Germinal center (tissue), 1 donor: ENCODE measurements at regions not wholly inside any gene's neighbourhood (a gene's known extent, or its start where the extent isn't known, plus 50 kb on each side); places are given as distances from the start of the nearest gene placed in this dataset.

Experiments
- DNase-seq: peaks from one replicate; pipeline ENCODE4 v3.0.0; 2012; ENCODE audit warnings: mixed read lengths, low spot score

GRCh38 chr3:177744873-177745606 is 547.8 kb upstream of the TBL1XR1 start:
- no peak for DNase-seq

- DNase-seq = no peak
Observed at GRCh38 chr3:177745607-177746005, 548.3 kb upstream of the TBL1XR1 start.

- DNase-seq = no peak
Observed at GRCh38 chr3:177746337-177746933, 549.2 kb upstream of the TBL1XR1 start.

GRCh38 chr3:177749836-177750235 is 552.6 kb upstream of the TBL1XR1 start:
- no peak for DNase-seq

- no peak for DNase-seq
Observed at GRCh38 chr3:177750436-177750835, 553.2 kb upstream of the TBL1XR1 start.

- DNase-seq = no peak
Observed at GRCh38 chr3:177751770-177752169, 554.5 kb upstream of the TBL1XR1 start.

- no peak for DNase-seq
Observed at GRCh38 chr3:177752831-177753230, 555.5 kb upstream of the TBL1XR1 start.

GRCh38 chr3:177753451-177754155 is 556.3 kb upstream of the TBL1XR1 start:
- no peak for DNase-seq

- DNase-seq = no peak
Observed at GRCh38 chr3:177754508-177754921, 557.2 kb upstream of the TBL1XR1 start.

- no peak for DNase-seq
Observed at GRCh38 chr3:177758126-177758525, 560.8 kb upstream of the TBL1XR1 start.

- DNase-seq = no peak
Observed at GRCh38 chr3:177760803-177761202, 563.5 kb upstream of the TBL1XR1 start.

GRCh38 chr3:177764377-177764912 is 567.2 kb upstream of the TBL1XR1 start:
- DNase-seq = no peak

- no peak for DNase-seq
Observed at GRCh38 chr3:177764933-177765332, 567.7 kb upstream of the TBL1XR1 start.

GRCh38 chr3:177770383-177771230 is 573.3 kb upstream of the TBL1XR1 start:
- no peak for DNase-seq

GRCh38 chr3:177771780-177772179 is 574.5 kb upstream of the TBL1XR1 start:
- no peak for DNase-seq

GRCh38 chr3:177772908-177773557 is 575.8 kb upstream of the TBL1XR1 start:
- peak; percentile 5 for DNase-seq

- DNase-seq = no peak
Observed at GRCh38 chr3:177773717-177774116, 576.4 kb upstream of the TBL1XR1 start.

GRCh38 chr3:177776661-177777101 is 579.4 kb upstream of the TBL1XR1 start:
- no peak for DNase-seq

- DNase-seq = peak; percentile 30
Observed at GRCh38 chr3:177777699-177778098, 580.4 kb upstream of the TBL1XR1 start.

GRCh38 chr3:177778633-177779032 is 581.4 kb upstream of the TBL1XR1 start:
- no peak for DNase-seq

- no peak for DNase-seq
Observed at GRCh38 chr3:177781686-177782161, 584.4 kb upstream of the TBL1XR1 start.
